SK-MEL-5 (cell line): ENCODE measurements at regions not wholly inside any gene's neighbourhood (a gene's known extent, or its start where the extent isn't known, plus 50 kb on each side); places are given as distances from the start of the nearest gene placed in this dataset.
A peak's percentile ranks its signal among the peaks of the same experiment; 100 is the strongest.

Experiments used
- DNase-seq: peaks from one replicate; pipeline ENCODE4 v3.0.0-alpha.2; 2016; ENCODE audit warnings: low read depth, low spot score
- in situ Hi-C: cut with HindIII; loops from 2 replicates; pipeline ENCODE4 v1.10.0; 2016; ENCODE audit warnings: low sequenced_read_pairs, high pct_unique_total_duplicates, low pct_unique_long_range_greater_than_20kb

DNA sequence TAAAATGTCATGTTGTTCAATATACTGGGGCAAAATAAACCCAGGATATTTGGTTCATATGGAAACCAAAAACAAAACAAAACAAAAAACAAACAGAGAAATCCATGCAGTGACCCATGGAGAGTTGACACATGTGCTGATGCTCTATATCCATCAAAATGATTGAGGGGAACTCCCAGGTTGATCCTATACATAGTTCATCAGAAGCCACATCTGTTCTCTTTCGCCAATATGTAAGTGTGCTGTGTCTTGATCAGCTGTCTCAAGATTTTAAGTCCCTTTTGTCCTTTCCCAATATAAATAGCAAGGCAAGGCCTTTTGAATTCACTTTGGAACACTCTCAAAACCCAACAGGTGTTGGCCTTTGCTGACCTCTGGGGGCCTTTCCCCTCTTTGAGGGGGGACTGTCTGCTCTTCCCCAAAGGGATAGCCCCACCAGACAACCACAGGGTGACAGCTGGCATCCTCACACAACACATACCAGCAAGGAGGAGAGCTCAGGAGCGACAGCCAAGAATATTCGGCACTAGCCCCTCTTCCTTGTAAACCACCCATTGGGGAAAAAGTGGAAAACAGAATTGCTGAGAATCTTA, 209.4 kb upstream of the CD96 start:
- in situ Hi-C loops, result no loop called here
- no peak for DNase-seq

DNA sequence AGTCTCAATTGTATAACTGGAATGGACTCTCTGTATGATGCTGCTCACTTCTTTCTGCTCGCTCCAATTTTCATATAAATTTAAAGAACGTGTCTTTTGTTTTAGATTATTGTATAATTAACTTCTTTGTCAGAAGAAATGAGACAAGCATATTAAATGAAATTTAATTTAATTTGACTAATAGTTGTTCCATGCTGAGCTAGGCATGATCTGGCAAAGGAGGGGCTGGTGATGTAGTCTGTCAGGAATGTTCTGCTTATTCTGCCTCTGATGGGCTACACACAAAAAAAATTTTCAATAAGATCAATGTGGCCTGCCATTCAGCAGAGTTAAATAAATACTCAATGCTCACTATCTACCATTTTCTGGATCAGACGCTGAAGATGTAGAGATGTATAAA, 208.4 kb upstream of the CD96 start:
- no peak for DNase-seq
- in situ Hi-C loops, result no loop called here

DNA sequence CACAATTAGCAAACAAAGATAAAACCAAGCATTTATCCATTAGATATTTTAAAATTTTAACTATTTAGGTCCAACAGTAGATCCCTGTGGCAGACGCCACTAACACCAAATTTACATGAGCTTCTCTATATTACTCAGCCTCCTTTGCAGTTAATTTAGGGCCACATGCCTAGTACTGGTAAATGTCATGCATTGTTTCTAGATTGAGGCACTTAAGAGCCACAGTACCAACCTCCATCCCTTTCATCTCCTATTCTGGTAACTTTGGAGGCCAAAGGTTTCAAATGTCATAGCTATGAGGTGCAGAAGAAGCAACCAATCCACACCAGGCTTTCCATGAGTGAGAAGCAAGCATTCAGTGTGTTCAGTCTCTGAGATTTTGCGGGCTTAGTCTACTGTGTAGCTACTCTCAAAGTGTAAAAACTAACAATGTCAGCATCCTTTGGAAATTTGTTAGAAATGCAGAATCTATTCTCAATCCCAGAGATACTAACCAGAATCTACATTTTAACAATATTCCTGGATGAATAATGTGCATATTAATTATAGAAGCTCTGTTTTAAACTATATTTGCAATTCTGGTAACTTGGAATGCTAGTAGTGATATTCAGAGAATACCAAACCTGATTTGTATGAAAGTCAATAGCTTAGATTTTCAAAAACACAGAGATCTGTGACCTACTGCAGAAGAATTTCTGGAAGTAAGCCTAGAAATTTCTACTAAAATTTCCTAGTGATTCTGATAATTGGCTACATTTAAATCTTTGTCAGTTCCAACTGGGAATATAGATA, 206.3 kb upstream of the CD96 start:
- in situ Hi-C loops, result no loop called here
- DNase-seq, result no peak

DNA sequence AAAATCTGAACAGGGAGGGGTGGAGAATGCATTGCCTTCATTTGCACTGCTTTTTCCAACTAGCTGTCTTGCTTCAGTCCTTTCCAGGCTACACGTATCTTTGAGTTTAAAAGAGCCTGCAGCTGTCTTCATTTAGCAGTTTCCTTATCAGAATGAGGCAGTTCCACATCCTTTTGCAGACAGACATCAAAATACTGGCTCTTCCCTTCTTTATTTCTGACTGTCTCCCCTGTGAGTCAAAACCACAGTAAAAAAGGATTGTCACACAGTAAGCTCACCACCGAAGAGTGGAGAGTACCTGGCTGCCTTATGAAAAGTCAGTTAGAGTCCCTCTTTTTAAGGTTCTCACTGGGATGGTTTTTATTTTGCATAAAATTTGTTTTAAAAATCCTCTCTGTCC, 205.5 kb upstream of the CD96 start:
- in situ Hi-C loops, result no loop called here
- DNase-seq, result no peak

DNA sequence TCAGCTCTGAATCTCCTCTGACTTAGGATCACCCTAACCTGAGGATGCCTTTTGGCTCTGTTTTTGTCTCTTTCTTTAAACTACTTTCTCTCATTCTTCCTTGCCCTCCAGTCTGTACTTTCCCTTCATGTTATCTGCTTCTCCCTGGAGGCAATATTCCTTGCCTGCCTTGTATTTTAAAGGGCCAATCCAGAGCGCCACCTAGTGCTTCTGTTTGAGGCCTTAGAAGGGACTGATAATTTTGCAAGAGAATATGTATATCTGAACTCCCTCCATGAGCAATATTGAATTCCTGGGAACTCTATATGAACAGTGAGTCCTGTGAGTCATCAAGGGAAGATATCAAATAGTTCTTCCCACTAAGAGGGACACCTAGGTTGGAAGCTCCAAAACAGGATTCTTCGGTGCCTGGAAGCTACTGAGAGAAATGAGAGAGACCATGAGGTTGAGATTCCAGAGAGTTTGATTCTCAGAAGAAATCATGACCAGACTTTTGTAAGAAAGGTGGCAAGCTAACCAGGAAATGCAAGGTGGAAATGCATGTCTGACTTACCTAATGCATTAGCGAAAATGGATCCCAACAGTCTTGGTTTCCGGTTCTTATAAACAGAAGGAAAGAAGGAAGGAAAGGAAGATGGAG, 203.8 kb upstream of the CD96 start:
- DNase-seq, result peak; percentile 89
- in situ Hi-C loops, result no loop called here

DNA sequence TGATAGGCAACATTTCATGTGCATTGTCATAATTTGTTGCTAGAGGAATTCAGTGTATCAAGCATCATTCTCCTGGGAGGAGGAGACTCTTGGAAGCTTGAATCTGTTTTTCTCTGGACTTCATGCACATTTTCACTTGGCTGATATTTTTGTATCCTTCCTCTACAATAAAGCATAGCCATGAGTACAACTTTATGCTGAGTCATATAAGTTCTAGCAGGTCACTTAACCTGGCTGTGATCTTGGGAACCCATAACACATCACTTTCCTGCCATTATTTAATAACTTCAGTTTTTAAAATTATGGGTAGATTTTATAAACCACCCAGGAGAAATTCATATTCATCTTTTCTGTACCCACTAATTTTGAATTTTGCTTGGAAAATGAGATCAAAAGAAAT, 203.0 kb upstream of the CD96 start:
- in situ Hi-C loops, result no loop called here
- DNase-seq, result no peak

DNA sequence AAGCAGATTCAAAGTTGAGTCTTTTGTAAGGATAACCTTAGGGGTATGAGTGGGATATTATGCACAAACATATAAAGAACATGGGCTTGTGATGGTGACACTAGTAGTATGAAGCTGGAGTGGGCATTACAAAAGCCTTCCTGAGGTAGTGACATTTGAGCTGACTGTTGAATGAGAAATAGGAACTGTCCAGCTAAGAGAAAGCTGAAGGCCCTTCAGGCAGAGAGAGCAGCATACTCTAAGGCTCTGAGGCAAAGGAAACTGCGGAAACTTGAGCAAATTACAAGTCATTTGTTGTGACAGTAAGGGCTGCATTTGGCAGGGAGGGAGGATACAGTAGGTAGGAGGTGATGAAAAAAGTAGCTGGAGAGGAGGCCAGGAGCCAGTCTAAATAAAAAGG, 190.7 kb upstream of the CD96 start:
- in situ Hi-C loops, result no loop called here
- DNase-seq, result no peak

DNA sequence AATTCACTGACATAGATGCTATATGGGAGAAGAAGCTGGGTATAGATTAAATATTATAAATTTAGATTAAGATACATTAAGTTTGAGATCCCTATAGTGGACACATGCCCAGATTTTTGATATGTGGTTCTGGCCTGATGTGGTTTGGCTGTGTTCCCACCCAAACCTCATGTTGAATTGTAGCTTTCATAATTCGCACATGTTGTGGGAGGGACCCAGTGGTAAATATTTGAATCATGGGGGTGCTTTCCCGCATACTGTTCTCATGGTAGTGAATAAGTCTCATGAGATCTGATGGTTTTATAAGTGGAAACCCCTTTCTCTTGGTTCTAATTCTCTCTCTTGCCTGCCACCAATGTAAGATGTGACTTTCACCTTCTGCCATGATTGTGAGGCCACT, 189.4 kb upstream of the CD96 start:
- in situ Hi-C loops, result no loop called here
- no peak for DNase-seq

DNA sequence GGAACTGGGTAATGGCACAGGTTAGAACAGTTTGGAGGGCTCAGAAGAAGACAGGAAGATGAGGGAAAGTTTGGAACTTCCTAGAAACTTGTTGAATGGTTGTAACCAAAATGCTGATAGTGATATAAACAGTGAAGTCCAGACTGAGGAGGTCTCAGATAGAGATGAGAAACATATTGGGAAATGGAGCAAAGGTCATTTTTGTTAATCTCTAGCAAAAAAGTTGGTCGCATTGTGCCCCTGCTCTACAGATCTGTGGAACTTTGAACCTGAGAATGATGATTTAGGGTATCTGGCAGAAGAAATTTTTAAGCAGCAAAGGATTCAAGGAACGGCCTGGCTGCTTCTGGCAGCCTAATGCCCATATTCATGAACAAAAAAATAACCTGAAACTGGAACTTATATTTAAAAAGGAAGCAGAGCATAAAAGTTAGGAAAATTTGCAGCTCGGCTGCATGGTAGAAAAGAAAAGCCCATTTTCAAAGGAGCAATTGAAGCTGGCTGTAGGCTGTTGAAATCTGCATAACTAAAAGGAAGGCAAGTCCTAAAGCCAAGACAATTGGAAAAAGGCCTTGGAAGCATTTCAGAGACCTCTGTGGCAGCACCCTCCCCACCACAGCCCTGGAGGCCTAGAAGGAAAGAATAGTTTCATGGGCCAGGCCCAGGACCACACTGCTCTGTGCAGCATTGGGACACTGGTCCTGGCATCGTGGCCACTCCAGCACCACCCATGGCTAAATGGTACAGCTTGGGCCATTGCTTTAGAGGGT, 182.6 kb upstream of the CD96 start:
- no peak for DNase-seq
- in situ Hi-C loops, result no loop called here

DNA sequence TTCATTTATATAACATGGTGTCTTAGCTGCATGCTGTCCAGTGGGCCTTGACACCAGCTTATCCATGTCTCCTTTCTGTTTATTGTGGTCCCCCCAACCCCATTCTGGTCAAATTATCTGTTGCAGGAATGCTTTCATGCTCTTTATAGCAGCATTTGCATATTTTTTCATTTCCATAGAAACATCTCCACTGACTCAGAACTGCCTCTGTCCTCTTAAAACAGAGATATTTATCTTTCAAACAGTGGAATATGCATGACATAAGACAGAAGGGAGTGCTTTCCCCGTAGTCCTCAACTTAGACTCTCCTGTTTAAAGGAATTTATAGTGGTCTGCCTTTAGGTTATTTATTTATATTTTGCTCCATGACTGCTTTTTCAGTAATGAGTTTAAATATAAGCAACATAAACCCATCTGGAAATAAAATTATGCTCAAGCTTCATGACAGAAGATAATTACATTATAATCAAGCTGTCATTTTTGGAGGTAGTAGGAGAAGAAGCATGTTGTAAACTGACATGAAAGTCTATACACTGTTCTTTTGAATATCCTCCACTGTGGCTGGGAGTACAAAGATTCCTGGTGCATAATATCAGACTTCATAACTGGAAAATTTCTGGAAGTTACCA, 179.5 kb upstream of the CD96 start:
- in situ Hi-C loops, result no loop called here
- DNase-seq, result no peak

DNA sequence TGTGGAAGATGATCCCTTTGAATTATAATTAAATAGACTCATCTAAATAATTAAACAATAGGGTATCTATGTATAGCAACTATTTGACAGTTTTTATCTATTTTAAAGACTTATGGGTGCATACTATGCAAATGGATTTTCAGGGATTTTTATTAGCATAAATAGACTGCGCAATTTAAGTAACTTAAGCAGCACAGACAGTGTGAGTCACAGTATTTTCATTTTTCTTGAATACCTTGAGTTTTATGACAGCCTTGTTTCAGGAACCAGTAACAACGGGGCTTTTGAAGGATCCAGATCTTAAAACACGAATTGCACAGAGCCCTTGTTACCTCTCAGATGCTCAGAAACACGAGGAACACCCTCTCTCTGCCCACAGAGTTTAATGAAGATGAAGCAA, 175.5 kb upstream of the CD96 start:
- DNase-seq, result peak; percentile 30
- in situ Hi-C loops, result no loop called here

DNA sequence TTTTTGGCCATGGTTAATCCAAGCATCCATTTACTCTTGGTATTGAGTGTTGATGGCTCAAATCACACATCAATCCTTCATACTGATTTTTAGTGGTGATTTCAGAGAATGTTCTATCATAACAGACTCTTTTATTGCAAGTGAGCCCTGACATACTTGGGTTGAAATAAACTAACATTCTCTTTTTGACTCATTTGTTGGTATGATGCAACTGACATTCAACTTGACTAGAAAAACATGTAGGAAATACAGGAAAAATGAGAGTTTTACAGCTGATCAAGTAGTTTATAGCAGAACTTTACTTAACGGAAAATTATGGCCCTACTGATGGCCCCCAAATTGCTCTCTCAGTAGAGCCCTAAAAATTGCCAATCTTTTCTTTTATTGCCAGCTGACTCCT, 173.9 kb upstream of the CD96 start:
- no peak for DNase-seq
- in situ Hi-C loops, result no loop called here

DNA sequence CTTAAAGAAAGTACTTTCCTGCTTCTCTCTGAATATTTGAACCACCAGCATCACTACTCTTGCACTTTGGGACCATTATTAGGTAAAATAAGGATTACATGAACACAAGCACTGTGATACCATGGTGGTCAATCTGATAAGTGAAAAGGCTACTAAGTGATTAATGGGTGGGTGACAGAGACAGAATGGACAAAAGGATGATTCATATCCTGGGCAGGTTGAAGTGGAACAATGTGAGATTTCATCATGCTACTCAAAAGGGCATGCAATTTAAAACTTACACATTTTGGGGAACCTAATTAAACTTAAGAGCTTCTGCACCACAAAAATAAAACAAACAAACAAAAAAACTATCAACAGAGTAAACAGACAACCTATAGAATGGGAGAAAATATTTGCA, 172.0 kb upstream of the CD96 start:
- DNase-seq, result no peak
- in situ Hi-C loops, result no loop called here

DNA sequence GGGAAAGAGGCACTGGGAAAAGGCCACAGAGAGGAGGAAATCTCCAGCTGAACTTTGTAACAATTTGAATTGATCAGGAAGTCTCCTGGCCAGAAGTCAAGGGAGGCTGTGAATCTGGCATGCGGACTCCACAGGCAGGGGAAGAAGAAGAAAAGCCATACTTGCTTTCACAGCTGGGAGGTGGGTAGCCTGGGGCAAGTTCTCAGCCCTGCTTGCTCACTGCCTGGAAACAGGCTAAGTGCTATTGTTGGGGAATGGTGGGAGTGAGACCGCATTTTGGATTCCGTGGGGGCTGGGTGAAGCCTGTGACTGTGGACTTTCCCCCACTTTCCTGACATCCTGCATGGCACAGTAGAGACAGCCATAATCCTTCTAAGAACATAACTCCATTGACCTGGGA, 168.8 kb upstream of the CD96 start:
- DNase-seq, result no peak
- in situ Hi-C loops, result no loop called here

DNA sequence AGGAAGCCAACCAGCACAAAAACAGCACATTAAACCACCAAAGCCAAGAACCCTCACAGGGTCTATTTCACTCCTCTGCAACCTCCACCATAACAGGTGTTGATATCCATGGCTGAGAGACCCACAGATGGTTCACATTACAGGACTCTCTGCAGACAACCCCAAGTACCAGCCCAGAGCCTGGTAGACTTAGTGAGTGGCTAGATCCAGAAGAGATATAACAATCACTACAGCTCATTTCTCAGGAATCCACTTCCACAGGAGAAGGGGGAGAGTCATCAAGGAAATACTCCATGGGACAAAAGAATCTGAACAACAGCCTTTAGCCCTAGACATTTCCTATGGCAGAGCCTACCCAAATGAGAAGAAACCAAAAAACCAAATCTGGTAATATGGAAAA, 168.1 kb upstream of the CD96 start:
- no peak for DNase-seq
- in situ Hi-C loops, result no loop called here

DNA sequence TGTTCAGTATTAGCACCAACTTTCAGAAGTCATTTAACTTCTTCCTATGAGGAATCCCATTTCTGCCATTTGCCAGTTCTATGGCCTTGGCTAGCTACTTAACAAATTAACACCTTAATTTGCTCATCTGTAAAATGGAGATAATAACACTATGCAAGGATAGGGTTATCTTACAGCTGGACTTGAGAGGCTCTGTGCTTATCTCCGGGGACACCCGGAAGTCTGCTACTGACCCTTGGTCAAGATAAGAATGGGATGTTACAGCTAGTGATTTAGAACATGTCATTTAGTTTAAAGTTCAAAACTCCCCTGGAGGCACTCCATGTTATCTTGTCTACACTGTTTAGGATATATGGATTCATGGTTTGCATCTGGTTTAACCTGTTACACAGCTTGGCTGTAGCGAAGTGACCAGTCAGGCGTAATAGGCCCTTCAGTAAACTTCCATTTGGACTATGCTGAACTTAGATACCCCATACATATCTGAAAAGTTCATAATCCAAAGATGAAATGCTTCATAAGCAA, 156.0 kb upstream of the CD96 start:
- no peak for DNase-seq
- in situ Hi-C loops, result no loop called here

DNA sequence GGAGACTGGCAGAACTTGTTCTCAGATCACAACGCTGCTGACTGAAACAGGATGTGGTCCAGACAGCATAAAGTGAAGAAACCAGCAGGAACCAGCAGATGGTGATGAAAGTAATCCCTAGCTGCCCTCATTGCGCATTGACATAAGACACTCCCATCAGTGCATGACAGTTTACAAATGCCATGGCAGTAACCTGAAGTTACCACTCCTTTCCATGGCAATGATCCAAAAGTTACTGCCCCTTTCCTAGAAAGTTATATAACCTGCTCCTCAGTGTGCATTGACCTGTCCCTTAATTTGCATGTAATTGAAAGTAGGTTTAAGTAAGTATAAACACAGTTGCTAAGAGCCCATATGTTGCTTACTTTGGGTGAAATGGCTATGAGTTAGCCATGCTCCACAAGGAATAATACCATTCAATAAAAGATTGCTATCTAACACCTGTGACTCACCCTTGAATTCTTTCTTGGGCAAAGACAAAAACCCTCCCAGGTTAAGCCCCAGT, 149.1 kb upstream of the CD96 start:
- DNase-seq, result peak; percentile 5

DNA sequence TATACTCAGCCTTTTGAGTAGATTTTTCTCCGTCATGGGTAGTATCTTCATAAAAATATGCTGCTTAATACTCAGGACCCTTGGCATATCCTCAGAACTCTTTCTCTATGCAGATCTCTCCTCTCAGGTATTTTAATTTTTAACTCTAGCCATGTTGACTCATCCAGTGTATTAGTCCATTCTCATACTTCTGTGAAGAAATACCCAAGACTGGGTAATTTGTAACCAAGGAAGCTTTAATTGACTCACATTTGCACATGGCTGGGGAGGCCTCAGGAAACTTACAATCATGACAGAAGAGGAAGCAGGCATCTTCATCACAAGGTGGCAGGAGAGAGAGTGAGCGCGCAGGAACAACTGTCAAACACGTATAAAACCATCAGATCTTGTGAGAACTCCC, 129.3 kb upstream of the CD96 start:
- DNase-seq, result no peak
- in situ Hi-C loops, result no loop called here

More for the DNA sequence above, 149.1 kb upstream of the CD96 start:
- in situ Hi-C loops, result no loop called here
